OCI-LY7 (cell line): ENCODE measurements at regions not wholly inside any gene's neighbourhood (a gene's known extent, or its start where the extent isn't known, plus 50 kb on each side); places are given as distances from the start of the nearest gene placed in this dataset.
"Not testable (repeated sequence)": the region's sequence is repeated elsewhere in the genome, so short reads cannot be mapped to it uniquely, and the experiment has no call there.

ENCODE experiments used
- BruUV-seq: library from RNA; stranded (reverse); fragments of 400-500 nt; replicated peaks from 2 replicates; lab custom pipeline; 2021; lab: Mats Ljungman, UMichigan
- CTCF ChIA-PET: fragments of 300-600 bp; sonication (Branson Sonifier 250); formaldehyde crosslinking; loops from one replicate; lab custom pipeline; 2022; ENCODE audit warnings: antibody characterized with exemption; ENCODE audit not compliant: unreplicated experiment; lab: Charles Lee
- POLR2A ChIA-PET: fragments of 300-600 bp; sonication (Branson Sonifier 250); formaldehyde crosslinking; loops from one replicate; lab custom pipeline; 2022; ENCODE audit warnings: antibody characterized with exemption; lab: Charles Lee
- DNase-seq: peaks from one replicate; pipeline ENCODE4 v3.0.0-alpha.2; 2015; ENCODE audit warnings: low spot score
- H2AFZ ChIP-seq: fragments of 200-600 bp; sonication (generic), shearing (Covaris generic); 2 replicates; pipeline ENCODE4 v1.6.1; 2014; ENCODE audit warnings: mild to moderate bottlenecking, antibody characterized with exemption, low read length, moderate library complexity
- H3K27ac ChIP-seq: fragments of 200-600 bp; sonication (generic); 2 replicates; pipeline ENCODE4 v1.5.1; 2014; ENCODE audit warnings: mixed run types, low read depth, mild to moderate bottlenecking, moderate library complexity, low read length, inconsistent platforms; ENCODE audit not compliant: poor library complexity, severe bottlenecking
- H3K36me3 ChIP-seq: fragments of 200-600 bp; sonication (generic); 2 replicates; pipeline ENCODE4 v1.6.1; 2014; ENCODE audit warnings: mild to moderate bottlenecking, antibody characterized with exemption, low read length, moderate library complexity, mixed read lengths; ENCODE audit not compliant: insufficient read depth
- H3K4me1 ChIP-seq: fragments of 200-600 bp; sonication (generic); 2 replicates; pipeline ENCODE4 v1.5.1; 2014; ENCODE audit warnings: mild to moderate bottlenecking, low read length; ENCODE audit not compliant: insufficient read depth, poor library complexity, severe bottlenecking
- H3K4me2 ChIP-seq: fragments of 200-600 bp; sonication (generic); 2 replicates; pipeline ENCODE4 v1.6.1; 2014; ENCODE audit warnings: mild to moderate bottlenecking, low read length
- H3K4me3 ChIP-seq: fragments of 200-600 bp; sonication (generic); 2 replicates; pipeline ENCODE4 v1.5.1; 2014; ENCODE audit warnings: mild to moderate bottlenecking, low read depth, low read length; ENCODE audit not compliant: poor library complexity, severe bottlenecking
- H3K79me2 ChIP-seq: fragments of 200-600 bp; sonication (generic); 2 replicates; pipeline ENCODE4 v1.6.1; 2016; ENCODE audit warnings: low read depth, mild to moderate bottlenecking, low read length, moderate library complexity, mixed read lengths; ENCODE audit not compliant: insufficient read depth
- H3K9me2 ChIP-seq: fragments of 200-600 bp; sonication (generic); 2 replicates; pipeline ENCODE4 v1.6.1; 2016; ENCODE audit warnings: mild to moderate bottlenecking, low read length, mixed read lengths; ENCODE audit not compliant: insufficient read depth
- H3K9me3 ChIP-seq: fragments of 200-600 bp; sonication (generic); 2 replicates; pipeline ENCODE4 v1.6.1; 2014; ENCODE audit warnings: mild to moderate bottlenecking, mixed run types, low read length, mixed read lengths
- H4K20me1 ChIP-seq: fragments of 200-600 bp; sonication (generic); 2 replicates; pipeline ENCODE4 v1.6.1; 2014; ENCODE audit warnings: mild to moderate bottlenecking, antibody characterized with exemption, low read length, moderate library complexity, mixed read lengths; ENCODE audit not compliant: insufficient read depth
- CTCF ChIP-seq: fragments of 200-600 bp; sonication (generic); conservative IDR thresholded peaks from 2 replicates; pipeline ENCODE4 v1.5.1; 2014; ENCODE audit warnings: mild to moderate bottlenecking, antibody characterized with exemption, low read length, moderate library complexity, mixed read lengths
- EZH2phosphoT487 ChIP-seq: fragments of 200-600 bp; sonication (generic); IDR thresholded peaks from 2 replicates; pipeline ENCODE4 v1.6.1; 2018; ENCODE audit warnings: low read depth, borderline replicate concordance, mild to moderate bottlenecking, mixed run types, antibody characterized with exemption, low read length, moderate library complexity, mixed read lengths
- intact Hi-C: fragments of 100-400 bp; cut with micrococcal nuclease; formaldehyde crosslinking; loops from one replicate; pipeline ENCODE4 v1.10.0; 2022; ENCODE audit not compliant: unreplicated experiment

- Histone ChIP-seq H3K79me2 (no peaks in the 10 kb centered on the region), H3K36me3 (peaks cover 10% of the 10 kb centered on the region; the same call in 1 of the 2 replicates), H2AFZ (peak overlapping the region; percentile 88), H3K27ac (peak overlapping the region; percentile 96), H3K4me1 (peaks cover 21% of the 10 kb centered on the region), H3K4me2 (peak overlapping the region; percentile 61), H4K20me1 (no peaks in the 10 kb centered on the region), H3K9me2 (no peaks in the 10 kb centered on the region), H3K4me3 (peak overlapping the region; percentile 50), H3K9me3 (peaks cover 12% of the 10 kb centered on the region; the same call in 1 of the 2 replicates)
- TF ChIP-seq CTCF (no peak), EZH2phosphoT487 (no peak)
- intact Hi-C loops = loop anchor here (10.0 kb wide), 1 partner anchor 1576 kb away; the partner anchor contains the start of gene HECA
- CTCF ChIA-PET = no interaction called here
- DNase-seq = peak; percentile 68
- POLR2A ChIA-PET = interaction anchor here (0.7 kb wide), 1 partner anchor 9 kb away, joined by 3 read pairs; no protein-coding TSS in a partner anchor
- BruUV-seq = no TSS peak
Measured at GRCh38 chr6:140711019-140711613, 1336.7 kb upstream of the CITED2 start.

GRCh38 chr6:140708441-140708840 lies 1334.0 kb upstream of the CITED2 start:
- POLR2A ChIA-PET = interaction anchor here (0.6 to 1.7 kb wide), 8 partner anchors 10 to 63 kb away, joined by 3 to 5 read pairs (median 3); no protein-coding TSS in a partner anchor
- Histone ChIP-seq H3K4me3 (no peak overlapping the region), H3K4me1 (peaks cover 27% of the 10 kb centered on the region), H3K9me3 (peaks cover 13% of the 10 kb centered on the region; the same call in 1 of the 2 replicates), H3K36me3 (peaks cover 10% of the 10 kb centered on the region; the same call in 1 of the 2 replicates), H3K9me2 (no peaks in the 10 kb centered on the region), H3K27ac (no peak overlapping the region), H3K79me2 (no peaks in the 10 kb centered on the region), H2AFZ (peak overlapping the region; percentile 62), H4K20me1 (no peaks in the 10 kb centered on the region), H3K4me2 (no peak overlapping the region)
- TF ChIP-seq EZH2phosphoT487 (no peak), CTCF (no peak)
- BruUV-seq = no TSS peak
- CTCF ChIA-PET = no interaction called here
- no peak for DNase-seq
- intact Hi-C loops = no loop called here

GRCh38 chr6:140704008-140704407 lies 1329.6 kb upstream of the CITED2 start:
- H3K4me3 ChIP-seq, CTCF ChIA-PET, H3K27ac ChIP-seq, H3K4me2 ChIP-seq, H3K79me2 ChIP-seq, H3K36me3 ChIP-seq, H3K4me1 ChIP-seq, H4K20me1 ChIP-seq, intact Hi-C loops, BruUV-seq, H3K9me2 ChIP-seq, DNase-seq: not testable (repeated sequence)
- peaks cover 15% of the 10 kb centered on the region; the same call in 1 of the 2 replicates for H3K9me3 ChIP-seq
- POLR2A ChIA-PET = interaction anchor here (1.0 to 1.3 kb wide), 2 partner anchors 10 to 41 kb away, joined by 3 read pairs; no protein-coding TSS in a partner anchor
- H2AFZ ChIP-seq = peak overlapping the region; percentile 44; the same call in 1 of the 2 replicates
